Adrenal gland (tissue), 5 donors: ENCODE measurements at regions not wholly inside any gene's neighbourhood (a gene's known extent, or its start where the extent isn't known, plus 50 kb on each side); places are given as distances from the start of the nearest gene placed in this dataset.

ENCODE experiments used
- POLR2A ChIP-seq, 2 donors: fragments of 450-650 bp; IDR thresholded peaks; one replicate each; pipeline ENCODE4 v1.6.1; 2017; ENCODE audit warnings: antibody characterized with exemption in 2 of 2, mild to moderate bottlenecking in 2 of 2, moderate library complexity in 1 of 2
- TF ChIP-seq, protein P1 (sequence below), 6 experiments: fragments of 450-650 bp in 4 of 6; fragments of 200-600 bp in 2 of 6; sonication (generic) in 1 of 6; IDR thresholded peaks; 1 replicate in 5 of 6; 2 replicates in 1 of 6; pipeline versions ENCODE4 v1.5.1 to v1.8.0; 2016 to 2021; ENCODE audit warnings: antibody characterized with exemption in 6 of 6, mild to moderate bottlenecking in 2 of 6, moderate library complexity in 1 of 6
- donor health status: DM: no; HTN: no; CAD: no.

GRCh38 chr4:15234116-15234855 lies 193.5 kb upstream of the C1QTNF7 start:
- TF ChIP-seq, protein P1, sequence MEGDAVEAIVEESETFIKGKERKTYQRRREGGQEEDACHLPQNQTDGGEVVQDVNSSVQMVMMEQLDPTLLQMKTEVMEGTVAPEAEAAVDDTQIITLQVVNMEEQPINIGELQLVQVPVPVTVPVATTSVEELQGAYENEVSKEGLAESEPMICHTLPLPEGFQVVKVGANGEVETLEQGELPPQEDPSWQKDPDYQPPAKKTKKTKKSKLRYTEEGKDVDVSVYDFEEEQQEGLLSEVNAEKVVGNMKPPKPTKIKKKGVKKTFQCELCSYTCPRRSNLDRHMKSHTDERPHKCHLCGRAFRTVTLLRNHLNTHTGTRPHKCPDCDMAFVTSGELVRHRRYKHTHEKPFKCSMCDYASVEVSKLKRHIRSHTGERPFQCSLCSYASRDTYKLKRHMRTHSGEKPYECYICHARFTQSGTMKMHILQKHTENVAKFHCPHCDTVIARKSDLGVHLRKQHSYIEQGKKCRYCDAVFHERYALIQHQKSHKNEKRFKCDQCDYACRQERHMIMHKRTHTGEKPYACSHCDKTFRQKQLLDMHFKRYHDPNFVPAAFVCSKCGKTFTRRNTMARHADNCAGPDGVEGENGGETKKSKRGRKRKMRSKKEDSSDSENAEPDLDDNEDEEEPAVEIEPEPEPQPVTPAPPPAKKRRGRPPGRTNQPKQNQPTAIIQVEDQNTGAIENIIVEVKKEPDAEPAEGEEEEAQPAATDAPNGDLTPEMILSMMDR (IDR thresholded peaks at IDR 0.05) = no peak
- no peak for TF ChIP-seq POLR2A (IDR thresholded peaks at IDR 0.05)
